SIG-M5 (cell line): ENCODE measurements at regions not wholly inside any gene's neighbourhood (a gene's known extent, or its start where the extent isn't known, plus 50 kb on each side); places are given as distances from the start of the nearest gene placed in this dataset.
"Not testable (repeated sequence)": the region's sequence is repeated elsewhere in the genome, so short reads cannot be mapped to it uniquely, and the experiment has no call there.

Experiments used
- DNase-seq: peaks from one replicate; lab custom pipeline; 2025; lab: John Stamatoyannopoulos, UW

- DNase-seq: no peak
Observed at GRCh38 chr1:87956750-87957149, 628.1 kb downstream of the LMO4 start.

- no peak for DNase-seq
Observed at GRCh38 chr1:87957331-87957730, 628.7 kb downstream of the LMO4 start.

GRCh38 chr1:87958201-87958600 is 629.5 kb downstream of the LMO4 start:
- DNase-seq: no peak

GRCh38 chr1:87958716-87959115 is 630.0 kb downstream of the LMO4 start:
- DNase-seq: no peak

GRCh38 chr1:87959236-87959635 is 630.6 kb downstream of the LMO4 start:
- no peak for DNase-seq

- DNase-seq: no peak
Observed at GRCh38 chr1:87961992-87962391, 633.3 kb downstream of the LMO4 start.

GRCh38 chr1:87963556-87963955 is 634.9 kb downstream of the LMO4 start:
- no peak for DNase-seq

GRCh38 chr1:87965193-87965592 is 636.5 kb downstream of the LMO4 start:
- DNase-seq: no peak

GRCh38 chr1:87968197-87968955 is 639.7 kb downstream of the LMO4 start:
- DNase-seq: no peak

- no peak for DNase-seq
Observed at GRCh38 chr1:87969040-87969439, 640.4 kb downstream of the LMO4 start.

GRCh38 chr1:87972811-87973210 is 644.1 kb downstream of the LMO4 start:
- DNase-seq: no peak

- no peak for DNase-seq
Observed at GRCh38 chr1:87973896-87974295, 645.2 kb downstream of the LMO4 start.

GRCh38 chr1:87976316-87976715 is 647.6 kb downstream of the LMO4 start:
- no peak for DNase-seq

- DNase-seq: no peak
Observed at GRCh38 chr1:87977145-87977544, 648.5 kb downstream of the LMO4 start.

- no peak for DNase-seq
Observed at GRCh38 chr1:87979079-87979478, 650.4 kb downstream of the LMO4 start.

GRCh38 chr1:87980494-87980893 is 651.8 kb downstream of the LMO4 start:
- no peak for DNase-seq

GRCh38 chr1:87981386-87981785 is 652.7 kb downstream of the LMO4 start:
- DNase-seq: no peak

- DNase-seq: no peak
Observed at GRCh38 chr1:87981810-87982209, 653.1 kb downstream of the LMO4 start.

GRCh38 chr1:87983841-87984240 is 655.2 kb downstream of the LMO4 start:
- DNase-seq: no peak

- no peak for DNase-seq
Observed at GRCh38 chr1:87985071-87985470, 656.4 kb downstream of the LMO4 start.

GRCh38 chr1:87986130-87986866 is 657.6 kb downstream of the LMO4 start:
- no peak for DNase-seq

GRCh38 chr1:87989346-87989745 is 660.7 kb downstream of the LMO4 start:
- DNase-seq: no peak

GRCh38 chr1:87992536-87992935 is 663.9 kb downstream of the LMO4 start:
- not testable (repeated sequence) for DNase-seq

- no peak for DNase-seq
Observed at GRCh38 chr1:87993051-87993450, 664.4 kb downstream of the LMO4 start.
